Stimulated activated CD8-positive, alpha-beta memory T cell treated with anti-CD3 and anti-CD28 coated beads, Interleukin-15, amount 100 ng/mL, for 4 hours (primary cell): ENCODE measurements at regions not wholly inside any gene's neighbourhood (a gene's known extent, or its start where the extent isn't known, plus 50 kb on each side); places are given as distances from the start of the nearest gene placed in this dataset.
"Not testable (repeated sequence)": the region's sequence is repeated elsewhere in the genome, so short reads cannot be mapped to it uniquely, and the experiment has no call there.

Source experiments
- DNase-seq, 2 donors: peaks; one replicate each; pipeline ENCODE4 v3.0.0-alpha.2; 2020; ENCODE audit warnings: low read depth in 2 of 2

DNA sequence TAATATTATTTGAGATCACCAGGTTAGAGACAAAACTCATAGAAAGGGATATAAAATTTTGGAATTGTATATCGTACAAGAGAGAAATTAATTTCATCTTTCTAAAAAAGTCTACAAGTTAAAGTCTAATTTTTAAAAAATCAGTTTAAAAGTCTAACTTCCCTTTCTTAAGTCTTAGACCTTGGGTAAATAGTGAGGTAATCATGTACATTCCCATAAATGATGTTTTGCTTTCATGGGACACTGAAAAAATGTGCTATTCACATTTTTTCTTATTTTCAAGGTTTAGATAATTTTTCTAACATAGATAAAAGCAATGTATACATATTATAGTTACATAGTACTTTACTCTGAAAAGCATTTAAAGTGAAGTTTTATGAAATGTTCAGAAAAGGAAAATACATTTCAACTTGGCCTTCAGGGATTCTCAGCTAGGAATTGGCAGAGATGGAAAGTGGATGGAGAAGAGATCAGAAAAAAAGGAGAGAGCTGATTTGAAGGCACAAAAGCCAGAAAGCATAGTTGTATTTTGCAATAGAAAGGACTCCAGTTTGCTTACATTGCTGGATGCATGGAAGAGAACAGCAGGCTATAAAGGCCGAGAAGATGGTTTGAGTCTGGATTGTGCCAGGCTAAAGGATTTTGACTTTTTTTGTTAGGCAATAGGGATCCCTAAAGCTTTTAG is 194.0 kb downstream of the CASP12 start:
- no peak for DNase-seq

DNA sequence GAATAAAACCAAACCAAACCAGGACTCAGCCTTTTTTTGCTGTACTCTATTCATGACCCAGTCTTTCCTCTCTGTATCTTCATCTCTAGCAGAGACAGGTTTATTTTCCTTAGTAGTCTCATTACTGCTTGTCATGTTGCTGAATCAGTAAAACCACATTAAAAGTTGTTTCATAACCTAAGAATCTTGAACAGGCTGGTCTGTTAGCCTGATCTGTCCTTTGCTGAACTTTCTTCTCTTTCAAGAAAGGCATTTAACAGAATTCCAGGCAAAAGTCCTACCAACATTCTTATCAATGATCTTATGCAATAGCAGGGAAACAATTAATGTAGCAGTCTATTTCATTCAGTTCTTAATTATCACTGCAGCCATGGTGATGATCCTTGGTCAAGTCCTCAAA is 197.7 kb downstream of the CASP12 start:
- DNase-seq, result no peak

DNA sequence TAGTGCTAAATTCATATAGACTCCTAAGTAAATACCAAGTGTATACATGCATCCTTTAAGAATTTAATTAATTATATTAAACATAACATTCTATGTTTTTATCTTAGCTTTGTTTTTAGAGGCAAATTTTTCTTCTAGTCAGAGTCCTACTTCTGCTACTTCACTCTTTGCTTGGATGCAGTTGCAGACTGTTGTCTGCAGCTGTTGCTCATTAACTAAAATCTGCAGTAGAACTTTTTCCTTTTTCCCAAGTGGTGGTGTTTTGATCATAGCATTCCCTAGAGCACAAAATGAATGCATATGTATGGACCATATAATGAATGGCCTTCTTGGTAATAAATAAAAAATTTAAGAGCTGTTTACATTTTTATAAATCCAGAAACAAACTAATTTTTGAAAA is 198.3 kb downstream of the CASP12 start:
- DNase-seq, result no peak

- DNase-seq, result no peak
These were observed 203.2 kb downstream of the CASP12 start for GRCh38 chr11:104695065-104695463.

DNA sequence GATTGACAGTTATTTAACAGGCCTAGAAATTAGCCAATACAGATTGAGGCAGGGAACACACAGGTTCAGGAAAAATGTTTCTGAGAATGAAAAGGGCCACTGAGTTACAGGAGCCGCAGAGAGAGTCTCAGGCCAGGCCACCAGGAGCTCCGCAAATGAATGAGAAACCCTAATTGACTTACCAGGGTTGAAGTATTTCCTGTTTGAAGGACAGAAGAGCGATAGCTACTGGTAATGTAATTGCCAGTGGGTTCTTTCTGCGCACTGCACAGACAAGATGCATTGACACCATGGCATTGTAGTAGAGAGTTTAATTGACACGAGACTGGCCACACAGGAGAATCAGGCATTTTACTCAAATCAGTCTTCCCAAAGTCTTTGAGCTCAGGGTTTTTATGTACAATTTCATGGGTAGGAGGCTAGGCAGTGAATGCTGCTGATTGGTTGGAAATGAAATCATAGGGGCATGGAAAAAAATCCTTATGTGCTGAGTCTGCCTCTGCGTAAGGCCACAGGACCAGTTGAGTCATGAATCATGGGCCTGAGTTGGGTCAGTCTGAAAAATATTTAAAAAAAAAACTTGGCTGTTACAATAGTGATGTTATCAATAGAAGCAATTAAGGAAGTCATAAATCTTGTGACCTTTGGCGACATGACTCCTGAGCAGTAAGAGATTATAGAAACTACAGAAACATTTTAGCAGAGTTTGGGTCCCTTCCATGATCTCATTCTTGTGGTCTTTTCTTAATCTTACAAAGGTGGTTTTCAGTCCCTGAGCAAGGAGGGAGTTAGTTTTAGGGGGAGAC is 203.8 kb downstream of the CASP12 start:
- no peak for DNase-seq

- DNase-seq, result no peak
These were observed 205.5 kb downstream of the CASP12 start for GRCh38 chr11:104692751-104693150.

- no peak for DNase-seq
These were observed 207.1 kb downstream of the CASP12 start for GRCh38 chr11:104691129-104691528.

- no peak for DNase-seq
These were observed 208.0 kb downstream of the CASP12 start for GRCh38 chr11:104690241-104690640.

GRCh38 chr11:104688731-104689130 is 209.5 kb downstream of the CASP12 start:
- DNase-seq, result no peak

- no peak for DNase-seq
These were observed 216.1 kb downstream of the CASP12 start for GRCh38 chr11:104682206-104682605.

DNA sequence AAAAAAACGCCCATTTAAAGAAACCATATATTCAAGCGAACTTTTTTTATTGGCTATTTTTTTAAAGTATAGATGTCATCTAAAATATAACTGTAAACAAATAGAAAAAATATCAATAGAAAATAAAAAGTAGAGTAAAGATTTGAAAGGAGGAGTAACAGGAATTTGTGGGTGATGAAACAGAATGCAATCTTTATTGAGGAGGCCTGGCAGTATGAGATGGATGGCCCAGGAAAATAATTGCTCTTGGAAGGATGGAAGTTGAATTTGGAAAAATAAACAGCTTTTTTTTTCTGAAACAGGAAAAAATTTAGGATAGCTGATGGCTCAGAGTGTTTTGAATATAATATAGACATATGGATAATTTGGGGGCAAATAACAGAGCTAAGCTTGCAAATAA is 219.0 kb downstream of the CASP12 start:
- no peak for DNase-seq

DNA sequence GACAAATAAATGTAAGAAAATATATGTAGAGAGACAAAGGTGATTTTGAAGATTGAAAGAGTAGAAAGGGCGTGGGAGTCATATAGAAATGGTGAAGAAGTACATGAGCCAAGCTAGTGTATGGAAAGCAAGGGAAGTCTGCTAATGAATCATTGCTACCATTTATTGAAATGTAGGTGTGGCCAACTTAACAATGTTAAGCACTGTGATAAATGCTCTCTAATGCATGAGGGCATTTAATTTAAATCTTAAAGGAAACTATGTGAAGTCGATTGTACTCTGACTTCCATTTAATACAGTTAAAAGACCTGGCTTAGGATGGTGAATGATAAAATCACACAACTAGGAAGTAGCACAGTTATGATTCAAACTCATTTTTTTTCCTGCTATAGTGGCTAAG is 219.9 kb downstream of the CASP12 start:
- no peak for DNase-seq

DNA sequence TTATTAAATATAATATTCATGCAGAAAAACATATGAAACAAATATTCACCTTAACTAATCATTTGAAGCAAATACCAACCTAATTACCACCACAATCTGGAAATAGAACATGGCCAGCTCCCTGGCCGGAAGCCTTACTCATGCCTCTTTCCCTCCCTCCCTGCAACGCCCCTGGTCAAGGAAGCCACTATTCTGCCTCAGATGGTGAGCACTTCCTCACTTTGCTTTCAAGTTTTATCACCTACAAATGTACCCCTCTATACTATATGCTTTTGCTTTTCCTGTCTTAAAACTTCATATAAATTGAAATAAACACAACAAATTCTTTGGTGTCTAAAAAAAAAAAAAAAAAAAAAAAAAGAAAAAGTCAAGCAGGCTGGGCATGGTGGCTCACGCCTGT is 221.2 kb downstream of the CASP12 start:
- not testable (repeated sequence) for DNase-seq

DNA sequence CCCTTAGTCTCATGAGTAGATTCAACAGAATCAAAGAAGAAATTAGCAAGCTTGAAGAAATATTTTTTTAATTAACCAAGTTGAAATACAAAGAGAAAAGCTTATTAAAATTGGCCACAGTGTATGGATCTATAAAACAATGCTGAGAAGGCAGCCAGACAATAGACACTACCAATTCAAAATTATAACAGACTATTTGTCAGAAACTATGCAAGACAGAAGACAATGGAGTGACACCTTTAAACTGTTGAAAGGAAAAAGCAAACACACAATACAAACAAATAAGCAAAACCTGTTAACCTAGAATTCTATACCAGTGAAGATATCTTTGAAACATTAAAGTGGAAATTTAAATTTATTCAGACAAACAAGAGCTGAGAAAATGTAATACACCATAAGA is 225.4 kb downstream of the CASP12 start:
- no peak for DNase-seq

- DNase-seq, result no peak
These were observed 229.3 kb downstream of the CASP12 start for GRCh38 chr11:104668797-104669463.

DNA sequence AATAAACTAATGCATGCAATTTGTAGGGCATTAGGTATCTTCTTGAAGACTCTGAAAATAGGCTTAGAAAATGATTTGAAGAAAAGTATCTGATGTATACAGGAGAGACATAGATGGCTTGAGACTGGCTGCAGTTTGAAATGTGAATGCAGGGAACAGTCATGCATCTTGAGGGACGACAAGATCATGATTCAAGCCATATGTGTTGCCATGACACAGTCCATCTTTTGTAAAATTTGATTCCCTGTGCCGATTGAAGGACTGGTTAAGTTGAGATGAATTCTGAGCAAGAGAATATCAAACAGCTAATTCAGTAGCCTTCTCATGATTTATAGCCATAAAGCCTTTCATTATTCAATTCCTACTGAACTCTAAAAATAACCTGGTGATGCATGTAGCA is 231.6 kb downstream of the CASP12 start:
- no peak for DNase-seq

GRCh38 chr11:104665641-104666040 is 232.6 kb downstream of the CASP12 start:
- no peak for DNase-seq

DNA sequence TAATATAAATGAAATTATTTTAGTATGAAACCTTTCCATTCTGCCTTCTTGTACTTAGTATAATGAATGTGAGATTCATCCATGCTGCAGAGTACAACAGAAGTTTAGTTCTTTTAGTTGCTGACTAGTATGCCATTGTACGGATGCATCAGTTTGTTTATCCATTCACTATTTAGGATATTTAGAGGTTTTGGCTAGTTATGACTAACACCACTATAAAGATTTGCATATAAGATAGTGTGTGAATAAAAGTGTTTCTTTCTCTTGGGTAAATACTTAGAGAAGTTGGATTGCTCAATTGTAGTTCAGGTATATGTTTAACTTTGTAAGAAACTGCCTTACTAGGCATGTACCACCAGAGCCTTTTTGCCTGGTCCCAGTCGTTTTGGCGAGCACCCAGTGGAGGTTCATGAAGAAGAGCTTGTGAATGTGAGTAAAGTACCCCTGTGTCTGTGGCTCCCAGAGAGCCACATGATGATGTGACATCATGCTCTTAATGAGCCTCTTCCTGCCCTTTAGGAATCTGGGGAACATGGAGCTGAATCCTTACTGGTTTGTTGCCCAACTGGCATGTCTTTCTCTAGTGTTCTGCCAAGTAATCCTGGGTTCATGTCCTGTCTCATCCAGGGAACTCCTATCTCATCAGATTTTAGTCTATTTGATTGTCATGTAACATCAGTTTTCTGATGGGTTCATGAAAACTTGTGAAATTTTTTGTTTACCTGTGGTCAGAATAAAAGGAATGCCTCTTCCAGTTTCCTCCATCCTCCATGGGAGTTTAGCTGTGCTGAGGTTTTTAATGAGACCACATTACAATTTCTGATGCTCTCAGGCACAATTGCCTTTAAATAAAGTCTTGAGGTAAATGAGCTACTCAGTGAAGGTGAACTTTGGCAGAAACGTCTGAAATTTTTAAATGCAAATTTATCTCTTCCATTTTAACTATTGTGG is 234.8 kb downstream of the CASP12 start:
- no peak for DNase-seq

DNA sequence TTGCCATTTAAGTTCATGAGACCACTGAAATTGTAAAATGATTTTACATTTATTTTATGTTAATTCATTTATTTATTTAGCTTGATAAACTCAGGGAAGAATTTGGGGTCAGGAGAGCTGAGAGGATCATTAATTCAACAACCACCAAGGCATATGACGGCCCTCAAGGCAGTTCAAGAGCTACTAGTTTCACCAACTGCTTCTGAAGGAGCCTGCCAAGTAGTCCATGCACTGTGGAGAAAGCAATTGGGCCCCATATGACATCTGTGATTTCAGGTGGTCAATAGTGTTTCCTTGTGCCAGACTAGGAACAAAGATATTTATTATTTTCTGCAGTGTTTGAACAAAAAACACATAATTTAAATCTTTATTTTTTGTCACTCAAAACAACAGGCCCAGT is 236.4 kb downstream of the CASP12 start:
- no peak for DNase-seq

DNA sequence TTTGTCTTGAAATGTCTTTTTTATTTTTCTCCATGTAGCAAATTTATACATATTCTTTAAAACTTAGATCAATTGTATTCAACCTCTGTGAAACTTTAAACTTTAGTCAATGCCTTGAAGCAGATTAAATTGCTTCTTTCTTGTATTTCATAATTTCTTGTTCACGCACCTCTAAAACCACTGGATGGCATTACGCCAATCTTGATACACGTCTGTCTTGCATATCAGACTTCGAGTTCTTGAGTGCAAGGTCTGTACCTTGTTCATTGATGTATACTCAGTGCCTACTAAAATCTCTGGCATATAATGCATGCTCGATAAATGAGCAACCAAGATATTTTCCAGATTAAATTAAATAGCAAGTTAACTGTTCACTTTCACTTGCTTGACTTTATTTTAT is 236.8 kb downstream of the CASP12 start:
- DNase-seq, result no peak

- DNase-seq, result no peak
These were observed 240.1 kb downstream of the CASP12 start for GRCh38 chr11:104658177-104658576.

DNA sequence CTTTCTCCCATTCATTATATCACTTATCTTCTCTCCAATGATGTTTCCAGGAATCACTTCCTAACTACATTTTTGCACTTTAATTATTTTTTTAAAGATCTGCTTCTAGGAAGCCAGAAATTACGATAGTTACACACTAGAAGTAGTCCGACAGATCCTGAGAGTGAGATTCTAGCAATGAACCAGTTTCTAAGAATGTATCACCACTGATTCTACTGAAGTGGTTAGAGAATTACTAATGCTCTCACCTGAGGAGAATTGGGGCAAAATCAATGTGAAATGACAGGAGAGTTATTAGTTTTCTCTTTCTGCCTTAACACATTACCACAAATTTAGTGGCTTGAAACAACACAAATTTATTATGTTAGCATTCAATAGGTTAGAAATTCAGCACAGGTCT is 241.2 kb downstream of the CASP12 start:
- no peak for DNase-seq
